Calu3 (cell line): ENCODE measurements at regions not wholly inside any gene's neighbourhood (a gene's known extent, or its start where the extent isn't known, plus 50 kb on each side); places are given as distances from the start of the nearest gene placed in this dataset.
"Not testable (repeated sequence)": the region's sequence is repeated elsewhere in the genome, so short reads cannot be mapped to it uniquely, and the experiment has no call there.

Experiments used
- BruUV-seq: library from RNA; stranded (reverse); fragments of 400-500 nt; replicated peaks from 2 replicates; lab custom pipeline; 2021; lab: Mats Ljungman, UMichigan
- CTCF ChIA-PET: fragments of 300-600 bp; sonication (Branson Sonifier 250); formaldehyde crosslinking; loops from one replicate; lab custom pipeline; 2022; ENCODE audit warnings: antibody characterized with exemption; lab: Charles Lee
- DNase-seq: peaks from one replicate; pipeline ENCODE4 v3.0.0; 2022
- H3K27ac Mint-ChIP-seq: one replicate; pipeline ENCODE4 v1.8.0; 2022; ENCODE audit warnings: mixed read lengths; ENCODE audit not compliant: unreplicated experiment
- H3K27me3 Mint-ChIP-seq: one replicate; pipeline ENCODE4 v1.8.0; 2022; ENCODE audit warnings: mixed read lengths; ENCODE audit not compliant: unreplicated experiment
- H3K36me3 Mint-ChIP-seq: one replicate; pipeline ENCODE4 v1.8.0; 2022; ENCODE audit warnings: mild to moderate bottlenecking, moderate library complexity, mixed read lengths; ENCODE audit not compliant: insufficient read depth, unreplicated experiment
- H3K4me1 Mint-ChIP-seq: one replicate; pipeline ENCODE4 v1.8.0; 2022; ENCODE audit warnings: mild to moderate bottlenecking, low read depth, mixed read lengths; ENCODE audit not compliant: unreplicated experiment
- H3K4me3 Mint-ChIP-seq: one replicate; pipeline ENCODE4 v1.8.0; 2022; ENCODE audit warnings: mild to moderate bottlenecking, low read depth, moderate library complexity, mixed read lengths; ENCODE audit not compliant: unreplicated experiment
- H3K9me3 Mint-ChIP-seq: one replicate; pipeline ENCODE4 v1.8.0; 2022; ENCODE audit warnings: low read depth, mixed read lengths; ENCODE audit not compliant: unreplicated experiment
- CTCF ChIP-seq: fragments of 200-600 bp; IDR thresholded peaks from one replicate; pipeline ENCODE4 v1.8.0; 2022; ENCODE audit warnings: antibody characterized with exemption; ENCODE audit not compliant: unreplicated experiment
- intact Hi-C: fragments of 100-400 bp; cut with micrococcal nuclease; formaldehyde crosslinking; loops from one replicate; pipeline ENCODE4 v1.10.0; 2022; ENCODE audit not compliant: unreplicated experiment

- Mint-ChIP-seq H3K36me3 (no peaks in the 10 kb centered on the region), H3K9me3 (no peaks in the 10 kb centered on the region), H3K4me3 (no peak overlapping the region), H3K27ac (no peak overlapping the region), H3K4me1 (no peaks in the 10 kb centered on the region), H3K27me3 (peaks cover 42% of the 10 kb centered on the region)
- DNase-seq, result no peak
- no TSS peak for BruUV-seq
- no peak for TF ChIP-seq CTCF
- intact Hi-C loops, result no loop called here
- CTCF ChIA-PET, result interaction anchor here (0.5 kb wide), 1 partner anchor 82 kb away, joined by 4 read pairs; no protein-coding TSS in a partner anchor
Measured at GRCh38 chr9:2274762-2275161, 259.6 kb downstream of the SMARCA2 start.

- Mint-ChIP-seq H3K36me3 (no peaks in the 10 kb centered on the region), H3K4me1 (no peaks in the 10 kb centered on the region), H3K9me3 (no peaks in the 10 kb centered on the region), H3K4me3 (no peak overlapping the region), H3K27me3 (peaks cover 42% of the 10 kb centered on the region), H3K27ac (no peak overlapping the region)
- TF ChIP-seq CTCF, result no peak
- CTCF ChIA-PET, result no interaction called here
- DNase-seq, result no peak
- no TSS peak for BruUV-seq
- intact Hi-C loops, result no loop called here
Measured at GRCh38 chr9:2276296-2276695, 261.1 kb downstream of the SMARCA2 start.

- H3K27ac Mint-ChIP-seq, H3K4me3 Mint-ChIP-seq, H3K36me3 Mint-ChIP-seq, H3K4me1 Mint-ChIP-seq, BruUV-seq, H3K9me3 Mint-ChIP-seq, DNase-seq, intact Hi-C loops, CTCF ChIA-PET: not testable (repeated sequence)
- peaks cover 42% of the 10 kb centered on the region for H3K27me3 Mint-ChIP-seq
Measured at GRCh38 chr9:2277133-2277532, 262.0 kb downstream of the SMARCA2 start.

- BruUV-seq, DNase-seq, H3K4me1 Mint-ChIP-seq, CTCF ChIA-PET, H3K36me3 Mint-ChIP-seq, H3K9me3 Mint-ChIP-seq, H3K27ac Mint-ChIP-seq, H3K4me3 Mint-ChIP-seq, intact Hi-C loops: not testable (repeated sequence)
- peaks cover 42% of the 10 kb centered on the region for H3K27me3 Mint-ChIP-seq
Measured at GRCh38 chr9:2277644-2278043, 262.5 kb downstream of the SMARCA2 start.

- CTCF ChIA-PET, H3K36me3 Mint-ChIP-seq, H3K4me3 Mint-ChIP-seq, H3K9me3 Mint-ChIP-seq, DNase-seq, H3K4me1 Mint-ChIP-seq, BruUV-seq, intact Hi-C loops, H3K27ac Mint-ChIP-seq: not testable (repeated sequence)
- peaks cover 27% of the 10 kb centered on the region for H3K27me3 Mint-ChIP-seq
Measured at GRCh38 chr9:2279138-2279537, 264.0 kb downstream of the SMARCA2 start.

- TF ChIP-seq CTCF, result no peak
- H3K36me3 Mint-ChIP-seq, result no peaks in the 10 kb centered on the region
- H3K4me1 Mint-ChIP-seq, result no peaks in the 10 kb centered on the region
- H3K9me3 Mint-ChIP-seq, result no peaks in the 10 kb centered on the region
- CTCF ChIA-PET, result no interaction called here
- no peak overlapping the region for H3K4me3 Mint-ChIP-seq
- no TSS peak for BruUV-seq
- intact Hi-C loops, result no loop called here
- H3K27ac Mint-ChIP-seq, result no peak overlapping the region
- DNase-seq, result peak; percentile 4
- H3K27me3 Mint-ChIP-seq, result peaks cover 14% of the 10 kb centered on the region
Measured at GRCh38 chr9:2281031-2281802, 266.1 kb downstream of the SMARCA2 start.
